NCI-H1048 (cell line): ENCODE measurements at regions not wholly inside any gene's neighbourhood (a gene's known extent, or its start where the extent isn't known, plus 50 kb on each side); places are given as distances from the start of the nearest gene placed in this dataset.

Source experiments
- DNase-seq: peaks from one replicate; lab custom pipeline; 2025; lab: John Stamatoyannopoulos, UW

DNA sequence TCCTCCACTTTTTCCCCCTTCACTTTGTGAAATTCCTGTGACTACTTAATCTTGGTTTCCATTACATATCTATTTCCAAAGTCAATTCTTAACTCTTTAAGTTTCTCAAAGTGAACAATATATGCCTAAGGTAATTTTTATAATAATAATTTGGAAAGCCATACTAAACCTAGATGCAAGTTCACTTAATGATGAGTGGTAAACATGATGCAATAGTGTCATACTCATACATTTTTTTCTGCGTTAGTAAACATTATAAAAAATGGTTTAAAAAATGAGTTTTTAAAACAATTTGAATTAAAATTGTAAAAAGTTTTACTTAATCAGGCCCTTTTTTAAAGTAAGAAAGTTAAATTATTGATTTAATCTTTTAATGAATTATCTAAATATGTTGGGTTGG lies 659.4 kb upstream of the FZD8 start:
- no peak for DNase-seq

DNA sequence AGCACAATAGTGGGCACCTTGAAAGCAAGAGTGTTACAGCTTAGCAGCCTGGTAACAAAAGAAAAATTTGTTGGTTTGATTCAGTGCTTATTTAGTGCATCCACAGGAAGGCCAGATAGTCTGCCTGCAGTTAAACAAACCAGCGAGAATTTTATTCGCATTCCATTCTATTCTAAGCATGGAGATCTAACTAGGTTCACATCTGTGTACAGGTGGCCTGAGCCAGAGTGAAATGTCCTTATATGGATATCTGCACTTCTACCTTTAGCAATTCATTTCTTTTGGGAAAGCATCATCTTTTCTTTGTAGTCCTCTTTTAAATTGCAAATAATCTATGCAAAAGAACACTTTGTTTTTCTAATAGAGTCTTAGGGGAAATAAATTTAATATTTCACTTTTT lies 659.0 kb upstream of the FZD8 start:
- DNase-seq, result no peak

DNA sequence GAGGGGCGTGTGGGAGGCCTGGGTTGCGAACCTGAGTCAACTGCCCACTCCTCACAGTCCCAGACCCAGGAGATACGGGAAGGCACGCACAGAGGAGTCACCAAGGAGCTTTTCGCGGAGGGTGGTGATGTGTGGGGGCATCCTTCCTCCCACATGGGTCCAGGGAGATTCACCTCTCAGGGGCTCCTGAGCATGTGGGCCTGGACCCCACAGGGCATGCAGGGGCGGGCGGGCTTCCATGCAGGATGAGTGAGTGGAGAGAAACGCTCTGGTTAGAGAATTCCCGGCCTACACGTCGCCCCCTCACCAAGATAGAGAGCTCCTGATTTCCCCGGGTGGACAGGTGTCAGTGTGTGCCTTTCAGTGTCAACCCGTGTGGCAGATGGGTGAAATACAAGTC lies 641.7 kb upstream of the FZD8 start:
- DNase-seq, result no peak

DNA sequence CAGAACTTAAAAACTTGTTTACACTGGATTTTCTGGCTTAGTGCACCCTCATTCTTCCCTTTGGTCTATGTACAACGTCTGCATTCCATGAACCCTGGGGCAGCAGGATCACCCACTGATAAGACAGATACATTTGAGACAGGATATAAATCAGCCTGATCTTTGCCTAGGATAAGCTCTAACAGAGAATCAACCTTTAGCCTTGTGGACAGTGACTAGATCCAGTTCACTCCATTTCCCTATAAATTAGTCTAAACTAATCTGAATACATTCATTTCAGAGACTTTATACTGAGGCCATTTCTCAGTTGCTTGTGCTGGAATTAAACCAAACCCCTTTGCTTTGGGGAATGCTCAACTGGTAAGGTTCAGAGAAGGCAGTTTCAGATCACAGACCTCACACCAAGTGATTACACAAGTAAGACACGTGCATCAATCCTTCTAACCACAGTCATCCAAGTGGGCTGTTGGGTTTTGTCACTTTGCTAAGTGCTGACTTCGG lies 639.8 kb upstream of the FZD8 start:
- no peak for DNase-seq

DNA sequence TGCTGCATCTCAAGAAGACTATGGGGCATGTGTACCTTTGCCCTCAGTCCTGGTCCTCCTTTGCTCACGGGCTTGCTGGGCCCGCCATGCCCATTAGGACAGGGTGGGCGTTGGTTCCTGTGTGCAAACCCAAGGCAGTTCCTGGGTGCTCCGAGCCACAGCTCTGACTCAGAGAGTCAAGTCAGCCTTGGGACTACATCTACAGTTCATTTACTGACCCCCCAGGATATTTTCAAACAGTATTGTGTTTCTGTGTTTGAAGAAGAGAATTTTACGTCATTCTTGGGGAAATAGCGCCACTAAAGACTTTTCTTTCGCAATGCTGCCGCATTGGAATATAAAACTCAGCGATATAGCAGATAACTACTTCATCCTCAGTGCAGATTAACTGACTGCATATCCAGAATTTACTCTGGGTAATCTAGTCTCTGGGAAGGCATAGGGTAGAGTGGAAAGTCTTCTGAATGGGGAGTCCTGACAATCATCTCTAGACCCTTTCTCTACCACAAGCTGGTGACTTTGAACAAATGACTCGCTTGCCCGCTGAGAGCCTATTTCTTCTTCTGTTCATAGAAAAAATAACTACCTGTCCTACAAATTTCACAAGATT lies 638.9 kb upstream of the FZD8 start:
- DNase-seq, result no peak

DNA sequence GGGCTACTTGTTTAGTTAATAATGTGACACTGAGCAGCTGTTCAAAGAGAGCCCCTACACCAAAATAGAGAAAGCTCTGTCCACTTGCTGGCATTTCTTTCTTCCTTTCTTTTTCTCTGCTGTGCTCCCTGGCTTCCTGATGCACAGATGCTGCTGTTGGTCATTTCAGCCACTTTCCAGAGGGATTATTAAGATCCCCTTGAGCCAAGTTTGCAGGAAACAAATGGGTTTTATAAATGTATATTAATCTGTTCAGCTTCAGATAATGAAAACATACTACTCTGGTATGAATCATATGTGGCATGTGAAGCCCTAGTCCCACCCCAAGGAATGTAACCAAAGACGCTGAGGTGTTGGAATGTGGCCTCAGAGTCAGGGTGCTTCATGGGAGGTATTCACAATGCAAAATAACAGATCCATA lies 638.2 kb upstream of the FZD8 start:
- no peak for DNase-seq

DNA sequence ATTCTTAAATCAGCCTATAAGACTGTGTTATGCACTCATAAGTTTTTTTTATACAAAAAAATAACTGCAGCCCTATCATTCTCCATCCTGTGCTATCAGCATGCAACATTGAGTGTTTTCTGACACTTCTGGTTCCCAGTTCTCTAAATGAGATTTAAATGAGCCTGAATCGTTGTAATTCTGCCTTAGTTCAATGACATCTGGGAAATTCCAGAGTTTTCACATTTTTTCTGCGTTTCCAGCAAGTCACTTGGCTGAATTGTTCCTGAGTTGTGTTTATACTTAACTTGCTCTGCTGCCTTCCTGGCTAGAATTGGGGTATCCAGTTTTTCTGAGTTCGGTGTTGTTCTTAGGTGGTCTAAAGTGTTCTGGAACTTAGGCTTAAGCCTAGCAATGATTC lies 636.1 kb upstream of the FZD8 start:
- no peak for DNase-seq

DNA sequence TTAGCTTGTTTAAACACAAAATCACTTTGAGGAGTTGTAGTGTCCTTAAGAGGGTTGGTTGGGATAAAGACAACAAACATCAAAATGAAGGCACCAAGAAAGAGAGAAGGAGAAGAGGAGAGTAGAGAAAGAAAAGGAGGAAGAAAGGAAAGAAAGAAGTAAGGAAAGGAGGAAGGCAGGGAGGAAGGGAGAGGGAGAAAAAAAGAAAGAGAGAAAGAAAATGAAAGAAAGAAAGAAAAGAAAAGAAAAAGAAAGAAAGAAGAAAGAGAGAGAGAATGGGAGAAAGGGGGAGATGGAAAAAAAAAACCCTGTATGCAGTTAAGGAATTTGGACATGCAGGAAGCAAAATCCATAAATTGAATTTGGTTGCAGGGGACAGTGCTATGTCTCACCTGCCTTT lies 635.4 kb upstream of the FZD8 start:
- no peak for DNase-seq

DNA sequence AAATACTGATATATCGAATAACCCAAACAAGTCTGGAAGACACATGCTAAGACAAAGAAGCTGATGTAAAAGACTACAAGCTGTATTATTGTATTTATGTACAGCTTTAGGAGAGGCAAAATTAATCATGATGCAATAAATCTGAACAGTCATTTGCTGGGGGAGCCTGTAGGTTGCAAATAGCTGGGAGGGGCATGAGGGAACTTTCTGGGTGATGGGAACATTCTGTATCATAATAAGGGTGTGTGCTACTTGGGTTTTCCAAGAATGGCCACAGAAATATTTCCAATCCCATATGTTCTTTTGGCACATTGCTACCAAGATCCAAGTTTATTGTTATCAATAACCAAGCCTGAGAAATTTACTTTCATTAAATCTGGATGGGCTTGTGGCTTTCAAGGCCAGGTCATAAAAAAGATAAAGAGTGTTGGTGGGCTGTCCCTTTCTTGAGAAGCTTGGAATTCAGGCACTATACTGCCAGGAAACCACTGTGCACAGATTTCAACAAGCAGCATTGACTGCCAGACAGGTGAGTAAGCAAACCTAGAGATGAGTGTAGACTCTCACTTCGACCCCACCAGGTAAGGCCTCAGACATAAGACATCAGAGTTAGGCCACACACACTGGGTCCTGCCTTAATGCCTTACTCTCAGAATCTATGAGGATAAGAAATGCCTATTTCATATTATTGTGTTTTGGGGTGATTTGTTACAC lies 629.7 kb upstream of the FZD8 start:
- no peak for DNase-seq

DNA sequence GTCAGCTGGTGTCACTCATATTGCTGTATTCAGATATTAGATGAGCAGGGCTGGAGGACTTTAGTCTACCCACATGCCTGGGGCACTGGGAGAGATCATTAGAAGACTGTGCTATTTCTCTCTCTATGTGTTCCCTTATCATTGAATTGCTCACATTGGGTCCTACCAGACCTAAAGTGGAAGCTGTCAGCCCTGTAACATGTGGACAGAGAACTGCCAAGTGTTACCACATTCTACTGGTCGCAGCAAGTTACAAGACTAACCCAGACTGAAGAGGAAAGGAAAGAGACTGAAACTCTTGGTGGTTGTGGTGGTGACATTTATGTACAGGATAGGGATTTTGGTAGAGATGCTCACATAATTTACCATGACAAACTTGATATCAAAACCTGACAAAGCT lies 627.1 kb upstream of the FZD8 start:
- no peak for DNase-seq

DNA sequence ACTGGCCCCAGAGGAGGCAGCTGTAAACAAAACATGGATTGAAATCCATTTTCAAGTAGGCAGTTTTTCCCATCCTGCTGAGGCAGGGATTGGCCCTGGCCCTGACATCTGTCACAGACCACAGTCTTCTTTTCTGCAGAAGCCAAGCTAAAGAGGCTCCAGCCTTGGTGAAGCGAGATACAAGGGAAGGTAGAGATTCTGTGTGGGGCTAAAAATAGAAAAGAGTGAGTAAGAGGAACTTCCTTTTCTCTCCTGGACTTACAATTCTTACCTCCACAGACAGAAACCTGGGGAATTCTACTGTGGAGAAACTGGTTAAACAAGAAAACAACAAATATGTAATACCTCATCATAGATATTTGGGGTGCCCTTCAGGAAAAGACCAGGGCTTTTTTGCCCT lies 624.8 kb upstream of the FZD8 start:
- DNase-seq, result no peak

DNA sequence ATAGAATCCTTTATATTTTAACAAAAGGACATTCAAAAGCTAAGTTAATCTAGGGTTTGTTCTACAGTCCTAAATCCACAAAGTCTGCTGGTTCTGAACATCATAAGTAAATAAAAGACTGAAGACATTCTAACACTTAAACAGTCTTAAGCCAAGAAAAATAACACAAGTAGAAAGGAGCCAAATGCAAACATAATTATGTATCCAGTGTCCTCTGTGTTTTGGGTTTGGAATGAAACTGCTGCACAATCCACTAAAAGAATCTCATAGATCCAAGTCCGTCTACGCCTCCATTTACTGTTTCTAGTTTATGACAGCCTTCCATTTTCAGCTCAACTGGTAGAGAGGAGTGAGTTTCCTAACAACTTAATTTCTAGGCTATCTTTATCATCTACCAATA lies 623.6 kb upstream of the FZD8 start:
- no peak for DNase-seq

DNA sequence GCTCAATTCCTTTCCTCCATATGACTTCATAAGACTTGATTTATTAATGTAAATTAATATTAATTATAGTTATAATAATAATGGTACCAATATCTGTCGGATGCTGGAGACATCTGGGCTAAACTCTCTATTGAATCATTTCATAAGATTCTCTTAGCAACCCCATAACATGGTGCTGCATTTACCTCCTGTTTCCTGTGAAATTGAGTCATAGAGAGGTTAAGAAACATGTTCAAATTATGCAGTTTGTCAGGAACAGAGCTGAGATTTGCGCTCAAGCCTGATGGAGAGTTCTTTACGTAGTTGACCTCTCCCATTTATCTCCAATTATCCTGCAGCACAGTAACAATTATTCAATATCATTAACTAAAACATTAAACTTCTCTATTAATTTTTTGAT lies 621.8 kb upstream of the FZD8 start:
- DNase-seq, result no peak

DNA sequence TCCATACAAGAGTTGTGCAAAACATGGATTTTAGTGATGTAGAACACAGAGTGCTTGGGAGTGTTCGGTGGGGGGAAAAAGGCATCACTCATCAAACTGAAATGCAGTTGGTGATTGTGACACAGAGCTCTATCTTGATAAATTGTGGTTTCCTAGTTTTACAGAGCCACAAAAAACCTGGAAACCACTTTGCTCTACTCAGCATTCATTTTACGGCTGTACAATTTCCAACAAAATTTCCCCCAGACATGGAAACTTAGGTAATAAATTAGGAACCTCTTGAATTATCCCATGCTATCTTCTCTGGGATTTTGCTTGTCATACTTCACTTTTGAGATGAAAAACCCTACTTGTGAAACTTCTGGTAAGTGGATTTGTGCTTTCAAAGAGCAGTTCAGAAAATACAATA lies 614.9 kb upstream of the FZD8 start:
- DNase-seq, result no peak

DNA sequence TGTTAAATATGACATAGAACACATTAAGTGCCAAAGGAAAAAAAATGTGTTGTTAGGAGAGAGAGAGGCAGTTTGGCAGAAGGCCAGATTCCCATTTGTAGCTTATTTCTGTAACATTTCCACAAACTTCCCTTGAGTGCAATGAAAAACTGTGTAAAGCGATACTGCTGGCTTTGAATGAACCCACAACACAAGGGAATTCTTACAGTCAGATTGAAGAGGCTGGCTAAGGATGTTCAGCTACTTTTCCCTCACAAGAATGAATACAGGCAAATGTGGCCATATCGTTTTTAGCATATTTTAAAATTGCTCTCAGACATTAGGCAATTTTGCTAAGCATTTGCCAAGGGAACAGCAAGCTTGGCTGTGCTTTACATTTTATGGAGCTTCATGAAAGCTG lies 614.1 kb upstream of the FZD8 start:
- DNase-seq, result no peak

DNA sequence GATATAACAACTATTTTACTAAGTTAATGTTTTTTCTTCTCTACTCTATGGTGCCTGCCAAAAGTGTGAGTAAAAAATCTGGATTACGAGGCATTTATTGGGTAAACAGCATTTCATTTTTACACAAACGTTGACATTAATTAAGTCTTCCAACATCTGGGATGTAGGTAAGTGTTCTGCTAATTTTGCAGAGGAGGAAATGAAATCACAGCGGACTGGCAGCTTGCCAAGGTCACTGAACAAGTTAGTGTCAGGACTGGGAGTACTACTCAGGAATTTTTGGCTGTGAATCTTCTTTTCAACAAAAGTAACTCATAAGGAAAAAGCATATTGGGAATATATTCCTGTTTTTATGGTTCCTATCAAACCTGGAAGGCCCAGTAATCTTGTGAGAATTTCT lies 612.1 kb upstream of the FZD8 start:
- DNase-seq, result no peak

DNA sequence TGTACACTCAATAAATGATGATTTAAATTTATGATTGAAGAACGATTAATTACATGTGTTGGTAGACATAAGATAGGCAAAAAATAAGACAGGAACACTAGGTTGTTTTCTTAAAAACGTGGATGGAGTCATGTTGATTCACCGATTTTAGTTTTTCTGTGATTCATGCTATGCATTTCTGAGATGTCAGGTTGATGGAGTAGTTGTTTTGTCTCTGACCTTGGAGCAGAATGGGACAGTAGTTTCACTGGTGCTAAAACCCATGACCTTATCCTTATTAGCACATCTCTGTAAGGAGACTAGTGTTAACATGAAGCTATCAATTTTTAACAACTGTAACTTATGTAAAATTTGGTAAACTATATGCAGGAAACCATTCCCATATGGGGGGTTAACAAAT lies 611.6 kb upstream of the FZD8 start:
- DNase-seq, result no peak

DNA sequence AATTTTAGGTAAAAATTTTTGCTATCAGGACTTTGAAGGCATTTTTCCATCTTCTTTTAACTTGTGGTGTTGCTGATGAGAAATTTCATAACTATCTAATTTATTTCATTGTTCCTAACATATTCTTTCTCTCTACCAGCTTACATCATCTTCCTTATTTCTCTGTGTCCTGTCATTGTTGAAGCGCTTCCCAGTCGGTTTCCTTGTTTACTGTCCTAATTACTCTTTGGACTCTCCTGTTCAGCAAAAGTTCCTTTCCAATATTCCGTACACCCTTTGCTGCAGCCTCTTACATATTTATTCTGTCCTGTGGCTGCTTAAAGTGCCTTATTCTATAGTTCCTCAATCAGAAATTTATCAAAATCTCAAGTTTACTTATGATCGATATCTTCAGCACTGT lies 609.0 kb upstream of the FZD8 start:
- DNase-seq, result no peak

DNA sequence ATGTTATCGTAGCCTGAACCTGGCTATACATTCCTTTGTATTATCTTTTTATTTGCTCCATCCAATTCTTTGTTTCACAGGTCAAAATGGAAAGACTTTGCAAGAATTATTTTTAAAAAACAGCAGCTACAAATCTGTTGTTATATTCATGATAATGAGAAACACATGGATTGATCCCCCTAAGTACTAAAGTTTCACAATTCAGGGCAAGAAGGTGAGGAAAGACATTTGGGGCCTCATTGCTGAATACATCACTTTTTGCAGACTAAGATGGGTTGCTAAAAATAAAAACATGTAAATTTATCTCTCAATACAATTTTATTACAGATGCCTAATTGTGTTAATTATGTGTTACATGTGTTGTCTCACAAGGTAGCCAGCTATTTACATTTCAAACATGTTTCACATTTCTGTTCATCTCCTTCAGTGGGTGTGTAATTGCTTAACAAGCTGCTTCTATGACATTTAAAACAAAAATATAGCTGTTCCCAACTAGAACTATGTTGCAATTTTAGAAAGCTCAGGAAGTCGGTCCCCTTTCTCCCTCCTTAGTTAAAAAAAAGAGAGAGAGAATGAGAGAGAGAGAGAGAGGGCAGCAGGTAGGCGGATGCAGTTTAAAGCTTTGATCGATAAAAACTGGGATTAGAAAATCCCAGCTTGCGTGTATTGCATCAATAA lies 606.3 kb upstream of the FZD8 start:
- no peak for DNase-seq

DNA sequence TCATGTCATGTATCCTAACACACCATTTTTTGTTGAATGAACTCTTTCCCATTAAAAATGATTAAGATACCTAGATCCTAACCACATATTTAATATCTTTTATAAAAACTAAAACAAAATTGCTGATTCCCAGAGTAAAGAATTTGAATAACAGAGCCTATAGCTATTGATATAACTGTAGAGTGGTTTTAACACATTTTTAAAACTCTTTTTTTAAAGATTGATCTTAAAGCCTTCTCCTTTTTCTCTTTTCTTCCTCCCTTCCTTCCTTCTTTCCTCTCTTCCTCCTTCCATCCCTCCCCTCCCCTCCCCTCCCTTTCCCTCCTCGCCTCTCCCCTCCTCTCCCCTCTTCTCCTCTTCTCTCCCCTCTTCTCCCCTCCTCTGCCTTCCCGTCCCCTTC lies 605.4 kb upstream of the FZD8 start:
- no peak for DNase-seq

DNA sequence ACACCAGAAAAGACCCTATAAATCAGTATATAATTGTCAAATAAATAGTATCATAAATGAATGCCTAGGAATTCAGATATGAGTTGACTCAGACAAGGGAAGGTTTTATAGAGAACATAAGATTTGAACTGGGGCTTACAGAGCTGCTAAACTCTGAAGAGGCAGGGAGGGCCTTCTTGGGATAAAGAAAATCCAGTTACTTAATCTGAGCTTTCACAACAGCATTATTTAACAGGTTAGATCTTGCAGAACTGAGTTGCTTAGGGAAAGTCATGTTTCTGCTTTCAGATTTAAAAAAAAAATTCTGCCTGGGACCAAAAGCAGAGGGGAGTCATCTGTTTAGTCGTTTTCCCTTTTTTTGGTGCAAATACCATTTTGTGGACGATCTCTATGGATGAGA lies 594.8 kb upstream of the FZD8 start:
- no peak for DNase-seq

DNA sequence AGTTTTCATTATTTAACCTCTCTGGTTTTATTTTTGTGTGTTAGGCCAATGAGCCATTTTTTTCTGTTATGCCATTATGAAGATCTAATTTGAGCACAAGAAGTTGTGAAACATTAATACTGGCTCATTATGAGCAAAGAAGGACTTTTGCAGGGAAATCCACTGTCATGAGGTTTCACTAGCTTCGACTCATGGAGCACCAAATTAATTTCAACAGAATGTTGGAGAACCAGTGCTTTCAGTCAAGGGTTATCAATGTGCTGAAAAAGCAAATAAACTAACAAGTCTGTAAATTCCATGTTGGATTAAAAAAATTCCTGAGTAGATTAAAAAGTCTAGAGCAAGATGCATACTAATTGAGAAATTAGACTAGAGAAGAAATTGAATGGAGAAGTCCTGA lies 594.2 kb upstream of the FZD8 start:
- no peak for DNase-seq

DNA sequence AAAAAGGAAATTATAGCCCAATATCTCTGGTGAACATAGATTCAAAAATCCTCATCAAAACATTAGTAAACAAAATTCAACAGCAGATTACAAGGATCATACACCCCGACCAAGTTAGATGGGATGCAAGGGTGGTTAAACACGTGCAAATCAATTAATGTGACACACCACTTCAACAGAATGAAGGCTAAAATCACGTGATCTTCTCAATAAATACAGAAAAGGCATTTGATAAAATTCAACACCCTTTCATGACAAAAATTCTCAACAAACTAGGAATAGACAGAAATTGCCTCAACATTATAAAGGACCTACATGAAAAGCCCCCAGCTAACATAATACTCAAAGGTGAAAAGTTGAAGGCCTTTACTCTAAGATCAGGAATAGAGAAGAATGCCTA lies 590.8 kb upstream of the FZD8 start:
- no peak for DNase-seq
